Psoas muscle (tissue), 7 donors: ENCODE measurements at regions not wholly inside any gene's neighbourhood (a gene's known extent, or its start where the extent isn't known, plus 50 kb on each side); places are given as distances from the start of the nearest gene placed in this dataset.
"Not testable (repeated sequence)": the region's sequence is repeated elsewhere in the genome, so short reads cannot be mapped to it uniquely, and the experiment has no call there.

Experiments used
- ATAC-seq, 4 donors: fragments of 200-7000 bp; cut with Tn5 transposase; one replicate each; pipeline ENCODE4 v1.9.1; 2020; ENCODE audit warnings: moderate library complexity in 3 of 4, mild to moderate bottlenecking in 2 of 4
- DNase-seq, 2 donors: peaks; one replicate each; pipeline ENCODE4 v3.0.0-alpha.2; 2020
- H3K27ac ChIP-seq: fragments of 200-600 bp; one replicate; pipeline ENCODE4 v1.8.0; 2022
- H3K27me3 ChIP-seq, 3 donors: fragments of 200-600 bp in 1 of 3; one replicate each; pipeline versions ENCODE4 v1.6.1 to v1.8.0; 2013 to 2022; ENCODE audit warnings: low read length in 2 of 3, mild to moderate bottlenecking in 2 of 3, moderate library complexity in 1 of 3; ENCODE audit not compliant: insufficient read depth in 3 of 3
- H3K36me3 ChIP-seq, 2 donors: fragments of 200-600 bp in 1 of 2; one replicate each; pipeline versions ENCODE4 v1.6.1 to v1.8.0; 2013 to 2022; ENCODE audit warnings: low read depth in 1 of 2, mild to moderate bottlenecking in 1 of 2, moderate library complexity in 1 of 2; ENCODE audit not compliant: insufficient read depth in 1 of 2
- H3K4me1 ChIP-seq: fragments of 200-600 bp; one replicate; pipeline ENCODE4 v1.8.0; 2022
- H3K4me3 ChIP-seq: fragments of 200-600 bp; one replicate; pipeline ENCODE4 v1.8.0; 2022; ENCODE audit warnings: mild to moderate bottlenecking
- H3K9me3 ChIP-seq: fragments of 200-600 bp; one replicate; pipeline ENCODE4 v1.8.0; 2022
- WGBS, 3 donors: extraction: QIAGEN DNeasy Blood & Tissue Kit; methylation state at CpG; one replicate each; pipeline versions ENCODE4 v1.1.6 to v1.1.7; 2013; 5-methylcytosine and 5-hydroxymethylcytosine counted together
- intact Hi-C, 2 donors: fragments of 100-400 bp; cut with DNase I; formaldehyde crosslinking; loops; one replicate each; pipeline versions ENCODE4 v1.11.0 to v1.14.2; 2022
- TF ChIP-seq, protein P1 (sequence below): fragments of 200-600 bp; IDR thresholded peaks from one replicate; pipeline ENCODE4 v1.8.0; 2022; ENCODE audit warnings: antibody characterized with exemption
- donor health status: healthy with polysubstance abuse.
- donor health status: DM: no; HTN: no; CAD: no; lungs with moderate emphysema.
- donor health status: Bipolar disorder and iron deficiency.
- donor health status: healthy.
- donor health status: DM: yes; HTN: yes; CAD: no.
- donor health status: DM: no; HTN: no; CAD: no.
- donor health status: DM: yes; HTN: yes; CAD: no.

DNA sequence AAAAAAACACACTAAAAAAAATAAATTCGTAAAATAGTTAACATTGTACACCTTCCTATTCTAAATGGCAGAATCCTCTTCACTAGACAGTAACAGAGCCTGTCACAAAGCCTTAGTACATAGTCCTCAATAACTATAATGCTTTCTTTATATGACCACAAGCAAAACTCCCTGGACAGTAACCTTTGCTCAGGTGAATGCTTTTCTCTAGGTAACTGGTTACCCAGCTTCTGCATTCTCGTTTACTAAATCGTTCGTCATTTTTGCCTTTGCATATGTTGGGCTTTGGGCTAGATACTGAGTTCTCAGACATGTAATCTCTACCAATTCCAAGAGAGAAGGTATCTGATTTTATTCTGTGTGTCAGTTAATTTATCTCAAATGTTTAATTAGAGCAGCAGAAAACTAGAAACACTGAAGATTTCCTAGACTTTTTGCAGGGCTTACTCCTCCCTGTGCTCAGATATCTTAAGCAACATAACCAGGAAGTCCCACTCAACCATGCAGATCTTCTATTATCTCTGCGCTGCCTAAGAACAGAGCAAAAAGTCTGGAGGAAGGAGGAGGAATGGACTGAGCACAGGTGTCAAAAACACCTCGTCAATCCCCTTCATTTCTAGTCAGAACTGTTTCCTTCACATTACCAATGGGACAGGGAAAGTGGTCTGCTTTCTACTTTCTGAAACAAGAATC lies 247.7 kb downstream of the SOCS6 start:
- peaks cover 0 to under 1% (median 0%) of the 10 kb centered on the region in 3 donors for H3K27me3 ChIP-seq
- H3K9me3 ChIP-seq = no peaks in the 10 kb centered on the region
- intact Hi-C loops = no loop called here
- no peaks in the 10 kb centered on the region for H3K36me3 ChIP-seq
- 75 to 83% (median 83%) methylated on average over 6 of the region's 6 CpGs for WGBS, 3 donors
- no peak overlapping the region for H3K27ac ChIP-seq
- TF ChIP-seq, protein P1, sequence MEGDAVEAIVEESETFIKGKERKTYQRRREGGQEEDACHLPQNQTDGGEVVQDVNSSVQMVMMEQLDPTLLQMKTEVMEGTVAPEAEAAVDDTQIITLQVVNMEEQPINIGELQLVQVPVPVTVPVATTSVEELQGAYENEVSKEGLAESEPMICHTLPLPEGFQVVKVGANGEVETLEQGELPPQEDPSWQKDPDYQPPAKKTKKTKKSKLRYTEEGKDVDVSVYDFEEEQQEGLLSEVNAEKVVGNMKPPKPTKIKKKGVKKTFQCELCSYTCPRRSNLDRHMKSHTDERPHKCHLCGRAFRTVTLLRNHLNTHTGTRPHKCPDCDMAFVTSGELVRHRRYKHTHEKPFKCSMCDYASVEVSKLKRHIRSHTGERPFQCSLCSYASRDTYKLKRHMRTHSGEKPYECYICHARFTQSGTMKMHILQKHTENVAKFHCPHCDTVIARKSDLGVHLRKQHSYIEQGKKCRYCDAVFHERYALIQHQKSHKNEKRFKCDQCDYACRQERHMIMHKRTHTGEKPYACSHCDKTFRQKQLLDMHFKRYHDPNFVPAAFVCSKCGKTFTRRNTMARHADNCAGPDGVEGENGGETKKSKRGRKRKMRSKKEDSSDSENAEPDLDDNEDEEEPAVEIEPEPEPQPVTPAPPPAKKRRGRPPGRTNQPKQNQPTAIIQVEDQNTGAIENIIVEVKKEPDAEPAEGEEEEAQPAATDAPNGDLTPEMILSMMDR = no peak
- H3K4me1 ChIP-seq = no peaks in the 10 kb centered on the region
- H3K4me3 ChIP-seq = no peak overlapping the region
- ATAC-seq (no peak), DNase-seq (no peak)

GRCh38 chr18:70535041-70535440 lies 246.2 kb downstream of the SOCS6 start:
- Histone ChIP-seq H3K4me1 (no peaks in the 10 kb centered on the region), H3K36me3 (no peaks in the 10 kb centered on the region), H3K4me3 (no peak overlapping the region), H3K9me3 (no peaks in the 10 kb centered on the region), H3K27ac (no peak overlapping the region), H3K27me3 (peaks cover 0 to 2% (median 0%) of the 10 kb centered on the region in 3 donors)
- WGBS, 3 donors = 61 to 68% (median 63%) methylated on average over 5 of the region's 5 CpGs
- TF ChIP-seq, protein P1 = no peak
- intact Hi-C loops = no loop called here
- ATAC-seq (no peak), DNase-seq (no peak)

- H3K27ac ChIP-seq, DNase-seq, H3K4me1 ChIP-seq, intact Hi-C loops, ATAC-seq, H3K27me3 ChIP-seq, H3K9me3 ChIP-seq, H3K4me3 ChIP-seq, H3K36me3 ChIP-seq: not testable (repeated sequence)
- WGBS, 3 donors = 96 to 100% (median 96%) methylated on average over 1 of the region's 1 CpG
Measured at GRCh38 chr18:70525322-70525721, 236.5 kb downstream of the SOCS6 start.

DNA sequence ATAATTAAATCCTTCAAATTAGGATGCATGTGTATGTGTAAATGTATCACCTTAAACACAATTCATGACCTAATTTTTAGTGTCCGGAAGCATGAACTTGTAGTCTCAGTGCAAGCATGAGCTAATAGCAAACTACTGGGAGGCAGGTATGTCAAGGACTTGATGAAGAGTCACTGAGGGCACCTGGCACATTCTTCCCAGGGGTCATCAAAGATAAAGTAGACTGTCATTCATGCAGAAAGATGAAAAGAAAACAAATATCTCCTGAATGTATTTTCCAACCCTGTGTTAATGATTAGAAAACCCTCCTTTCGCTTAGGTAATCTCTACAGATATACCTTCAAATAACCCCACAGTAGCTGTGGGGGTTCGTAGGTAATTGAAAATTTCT lies 234.9 kb downstream of the SOCS6 start:
- Histone ChIP-seq H3K27me3 (no peaks in the 10 kb centered on the region), H3K27ac (no peak overlapping the region), H3K4me3 (no peak overlapping the region), H3K36me3 (no peaks in the 10 kb centered on the region), H3K9me3 (no peaks in the 10 kb centered on the region), H3K4me1 (no peaks in the 10 kb centered on the region)
- 87 to 95% (median 87%) methylated on average over 3 of the region's 3 CpGs for WGBS, 3 donors
- DNase-seq (no peak), ATAC-seq (no peak)
- intact Hi-C loops = no loop called here
- TF ChIP-seq, protein P1 = no peak

- no peaks in the 10 kb centered on the region for H3K36me3 ChIP-seq
- 56 to 62% (median 61%) methylated on average over 7 of the region's 7 CpGs for WGBS, 3 donors
Measured at GRCh38 chr18:70523035-70523791, 234.4 kb downstream of the SOCS6 start.

More at GRCh38 chr18:70523035-70523791, 234.4 kb downstream of the SOCS6 start:
- no peak overlapping the region for H3K4me3 ChIP-seq
- ATAC-seq (no peak), DNase-seq (no peak)
- H3K27me3 ChIP-seq = no peaks in the 10 kb centered on the region
- no peak overlapping the region for H3K27ac ChIP-seq
- H3K4me1 ChIP-seq = no peaks in the 10 kb centered on the region
- intact Hi-C loops = no loop called here
- no peaks in the 10 kb centered on the region for H3K9me3 ChIP-seq
- TF ChIP-seq, protein P1 = no peak
